ENCODE measurements at regions not wholly inside any gene's neighbourhood (a gene's known extent, or its start where the extent isn't known, plus 50 kb on each side); places are given as distances from the start of the nearest gene placed in this dataset.

GRCh38 chrX:69287095-69287494 is 121.8 kb upstream of the PJA1 start:
- TF ChIP-seq SIN3A (IDR thresholded peaks at IDR 0.05; ENCODE audit: borderline replicate concordance, insufficient read depth, low read length), result no peak
- TF ChIP-seq POLR2AphosphoS5 (IDR thresholded peaks at IDR 0.05; ENCODE audit: low read depth, low read length), result no peak
- TF ChIP-seq TAF1 (IDR thresholded peaks at IDR 0.05; ENCODE audit: borderline replicate concordance, insufficient read depth, low read length), result no peak
- TF ChIP-seq REST (IDR thresholded peaks at IDR 0.05; ENCODE audit: insufficient read depth in 1 of 2, low read depth in 2 of 2, low read length in 2 of 2), result no peak
- no peak for TF ChIP-seq FOXP2 (optimal IDR thresholded peaks at IDR 0.05; ENCODE audit: borderline replicate concordance, extremely low read depth, extremely low read length, insufficient read depth)

All from PFSK-1 (cell line).